GM18498 (cell line): ENCODE measurements at regions not wholly inside any gene's neighbourhood (a gene's known extent, or its start where the extent isn't known, plus 50 kb on each side); places are given as distances from the start of the nearest gene placed in this dataset.
"Not testable (repeated sequence)": the region's sequence is repeated elsewhere in the genome, so short reads cannot be mapped to it uniquely, and the experiment has no call there.

Experiments
- ATAC-seq: cut with Tn5 transposase; IDR thresholded peaks from one replicate; pipeline ENCODE4 v1.9.1; 2021; ENCODE audit warnings: mild to moderate bottlenecking, moderate library complexity; ENCODE audit not compliant: unreplicated experiment

GRCh38 chr9:29999645-30000044, 2384.8 kb upstream of the ACO1 start:
- ATAC-seq, result no peak

GRCh38 chr9:30010691-30011090, 2373.8 kb upstream of the ACO1 start:
- no peak for ATAC-seq

- ATAC-seq, result no peak
These were observed 2371.8 kb upstream of the ACO1 start for GRCh38 chr9:30012622-30013021.

- ATAC-seq, result no peak
These were observed 2369.4 kb upstream of the ACO1 start for GRCh38 chr9:30015073-30015472.

- no peak for ATAC-seq
These were observed 2364.3 kb upstream of the ACO1 start for GRCh38 chr9:30020161-30020560.

GRCh38 chr9:30035761-30036160, 2348.7 kb upstream of the ACO1 start:
- no peak for ATAC-seq

GRCh38 chr9:30036558-30036957, 2347.9 kb upstream of the ACO1 start:
- no peak for ATAC-seq

- ATAC-seq, result no peak
These were observed 2344.7 kb upstream of the ACO1 start for GRCh38 chr9:30039712-30040111.

GRCh38 chr9:30048396-30048795, 2336.0 kb upstream of the ACO1 start:
- no peak for ATAC-seq

- no peak for ATAC-seq
These were observed 2326.0 kb upstream of the ACO1 start for GRCh38 chr9:30058463-30058862.

GRCh38 chr9:30060976-30061375, 2323.5 kb upstream of the ACO1 start:
- no peak for ATAC-seq

- no peak for ATAC-seq
These were observed 2318.6 kb upstream of the ACO1 start for GRCh38 chr9:30065888-30066287.

GRCh38 chr9:30069236-30069635, 2315.2 kb upstream of the ACO1 start:
- not testable (repeated sequence) for ATAC-seq

- no peak for ATAC-seq
These were observed 2309.4 kb upstream of the ACO1 start for GRCh38 chr9:30075022-30075421.

GRCh38 chr9:30075451-30076199, 2308.8 kb upstream of the ACO1 start:
- ATAC-seq, result peak; percentile 82

- ATAC-seq, result peak; percentile 45
These were observed 2306.2 kb upstream of the ACO1 start for GRCh38 chr9:30078195-30078594.

GRCh38 chr9:30089428-30089827, 2295.0 kb upstream of the ACO1 start:
- ATAC-seq, result no peak

- ATAC-seq, result no peak
These were observed 2280.6 kb upstream of the ACO1 start for GRCh38 chr9:30103647-30104394.

GRCh38 chr9:30107134-30107533, 2277.3 kb upstream of the ACO1 start:
- not testable (repeated sequence) for ATAC-seq

GRCh38 chr9:30116673-30117217, 2267.7 kb upstream of the ACO1 start:
- ATAC-seq, result no peak

GRCh38 chr9:30120666-30121065, 2263.8 kb upstream of the ACO1 start:
- ATAC-seq, result no peak

GRCh38 chr9:30121611-30122010, 2262.8 kb upstream of the ACO1 start:
- ATAC-seq, result no peak
